ENCODE measurements at regions not wholly inside any gene's neighbourhood (a gene's known extent, or its start where the extent isn't known, plus 50 kb on each side); places are given as distances from the start of the nearest gene placed in this dataset.

GRCh38 chr12:38977132-38977531 lies 71.7 kb upstream of the CPNE8 start:
- DNase-seq, result no peak

GRCh38 chr12:38969706-38970105 lies 64.3 kb upstream of the CPNE8 start:
- DNase-seq, result no peak

- DNase-seq, result no peak
These were observed 56.3 kb upstream of the CPNE8 start for GRCh38 chr12:38961683-38962082.

- DNase-seq, result no peak
These were observed 55.6 kb upstream of the CPNE8 start for GRCh38 chr12:38961012-38961411.

- no peak for DNase-seq
These were observed 50.9 kb upstream of the CPNE8 start for GRCh38 chr12:38956337-38956736.
